Fibroblast of mammary gland (primary cell): ENCODE measurements at regions not wholly inside any gene's neighbourhood (a gene's known extent, or its start where the extent isn't known, plus 50 kb on each side); places are given as distances from the start of the nearest gene placed in this dataset.

ENCODE experiments used
- DNase-seq: peaks from one replicate; pipeline ENCODE4 v3.0.0-alpha.2; 2010; ENCODE audit warnings: low read depth
- H3K4me3 ChIP-seq: 2 replicates; pipeline ENCODE4 v1.5.1; 2011; ENCODE audit warnings: low read depth, mild to moderate bottlenecking, low read length, moderate library complexity; ENCODE audit not compliant: control insufficient read depth
- TF ChIP-seq, protein P1 (sequence below): conservative IDR thresholded peaks from 2 replicates; pipeline ENCODE4 v1.5.1; 2011; ENCODE audit warnings: low read depth, low read length, inconsistent platforms; ENCODE audit not compliant: control insufficient read depth, insufficient read depth

DNA sequence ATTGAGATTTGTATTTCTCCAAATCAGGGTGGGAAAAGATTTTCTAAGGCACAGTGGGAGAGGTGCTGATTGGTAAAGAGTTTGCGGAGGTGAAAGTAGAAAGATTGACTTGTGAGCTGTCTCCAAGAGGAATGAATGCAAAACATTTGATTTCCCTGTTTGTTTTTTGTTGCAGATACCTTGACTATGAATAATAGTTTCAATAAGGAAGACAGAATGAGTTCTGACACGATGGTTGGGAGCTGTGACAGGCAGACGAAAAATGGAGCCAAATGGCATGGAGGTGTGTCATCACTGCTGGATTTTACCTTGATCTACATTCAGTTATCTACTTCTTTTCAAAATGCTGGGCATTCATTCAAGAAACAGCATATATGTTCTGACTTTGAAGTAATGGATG is 145.1 kb downstream of the NFKBIZ start:
- no peak overlapping the region for H3K4me3 ChIP-seq
- TF ChIP-seq, protein P1, sequence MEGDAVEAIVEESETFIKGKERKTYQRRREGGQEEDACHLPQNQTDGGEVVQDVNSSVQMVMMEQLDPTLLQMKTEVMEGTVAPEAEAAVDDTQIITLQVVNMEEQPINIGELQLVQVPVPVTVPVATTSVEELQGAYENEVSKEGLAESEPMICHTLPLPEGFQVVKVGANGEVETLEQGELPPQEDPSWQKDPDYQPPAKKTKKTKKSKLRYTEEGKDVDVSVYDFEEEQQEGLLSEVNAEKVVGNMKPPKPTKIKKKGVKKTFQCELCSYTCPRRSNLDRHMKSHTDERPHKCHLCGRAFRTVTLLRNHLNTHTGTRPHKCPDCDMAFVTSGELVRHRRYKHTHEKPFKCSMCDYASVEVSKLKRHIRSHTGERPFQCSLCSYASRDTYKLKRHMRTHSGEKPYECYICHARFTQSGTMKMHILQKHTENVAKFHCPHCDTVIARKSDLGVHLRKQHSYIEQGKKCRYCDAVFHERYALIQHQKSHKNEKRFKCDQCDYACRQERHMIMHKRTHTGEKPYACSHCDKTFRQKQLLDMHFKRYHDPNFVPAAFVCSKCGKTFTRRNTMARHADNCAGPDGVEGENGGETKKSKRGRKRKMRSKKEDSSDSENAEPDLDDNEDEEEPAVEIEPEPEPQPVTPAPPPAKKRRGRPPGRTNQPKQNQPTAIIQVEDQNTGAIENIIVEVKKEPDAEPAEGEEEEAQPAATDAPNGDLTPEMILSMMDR, result no peak
- DNase-seq, result no peak

DNA sequence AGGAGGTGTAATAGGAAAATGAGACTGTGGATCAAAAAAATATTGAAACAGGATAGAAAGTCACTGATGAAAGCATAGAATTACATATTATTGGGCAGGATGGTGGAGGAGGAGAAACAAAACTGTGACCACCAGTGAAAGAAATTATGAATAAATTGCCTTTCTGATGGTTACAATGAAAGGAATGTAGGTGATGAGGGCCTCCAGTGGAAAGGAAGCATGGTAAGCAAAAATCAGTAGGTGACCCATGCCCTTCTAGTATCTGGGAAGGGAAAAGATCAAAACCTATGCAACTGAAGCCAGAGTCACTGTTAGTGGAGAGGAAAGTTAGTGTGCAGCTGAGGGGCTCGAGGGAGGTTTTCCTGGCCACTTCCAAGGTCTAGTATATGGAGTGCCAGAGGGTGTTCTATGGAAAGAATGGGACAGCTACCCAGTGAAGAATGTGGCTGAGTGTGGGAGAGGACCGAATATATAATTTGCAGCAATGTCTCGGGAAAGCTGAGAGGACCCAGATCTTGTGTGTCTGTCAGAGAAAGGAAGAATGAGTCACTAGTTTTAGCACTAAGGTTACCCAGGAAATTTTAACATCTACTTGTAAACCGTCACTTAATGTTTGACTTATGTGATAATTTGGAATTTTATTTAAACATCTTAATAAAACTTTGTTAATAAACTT is 146.2 kb downstream of the NFKBIZ start:
- peak; percentile 23 for DNase-seq
- H3K4me3 ChIP-seq, result no peak overlapping the region
- TF ChIP-seq, protein P1, result no peak

DNA sequence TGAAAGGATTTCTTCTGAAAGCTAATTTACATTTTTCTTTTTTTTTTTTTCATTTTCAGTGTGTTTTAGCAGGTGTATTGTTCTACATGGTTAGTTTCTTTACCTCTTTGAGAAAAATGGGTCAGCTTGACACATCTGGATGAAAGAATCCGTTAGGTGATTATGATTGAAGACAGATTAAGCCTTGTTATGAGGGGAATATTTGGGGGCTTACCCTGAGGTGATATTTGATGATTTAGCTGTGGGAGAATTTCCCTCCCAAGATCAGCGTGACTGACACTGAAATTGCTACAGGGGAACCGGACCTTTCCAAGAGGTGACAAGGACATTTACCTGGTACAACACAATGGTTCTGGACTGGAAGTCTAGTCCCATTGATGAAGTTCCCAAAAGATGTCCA is 147.5 kb downstream of the NFKBIZ start:
- DNase-seq, result no peak
- H3K4me3 ChIP-seq, result no peak overlapping the region
- TF ChIP-seq, protein P1, result no peak

DNA sequence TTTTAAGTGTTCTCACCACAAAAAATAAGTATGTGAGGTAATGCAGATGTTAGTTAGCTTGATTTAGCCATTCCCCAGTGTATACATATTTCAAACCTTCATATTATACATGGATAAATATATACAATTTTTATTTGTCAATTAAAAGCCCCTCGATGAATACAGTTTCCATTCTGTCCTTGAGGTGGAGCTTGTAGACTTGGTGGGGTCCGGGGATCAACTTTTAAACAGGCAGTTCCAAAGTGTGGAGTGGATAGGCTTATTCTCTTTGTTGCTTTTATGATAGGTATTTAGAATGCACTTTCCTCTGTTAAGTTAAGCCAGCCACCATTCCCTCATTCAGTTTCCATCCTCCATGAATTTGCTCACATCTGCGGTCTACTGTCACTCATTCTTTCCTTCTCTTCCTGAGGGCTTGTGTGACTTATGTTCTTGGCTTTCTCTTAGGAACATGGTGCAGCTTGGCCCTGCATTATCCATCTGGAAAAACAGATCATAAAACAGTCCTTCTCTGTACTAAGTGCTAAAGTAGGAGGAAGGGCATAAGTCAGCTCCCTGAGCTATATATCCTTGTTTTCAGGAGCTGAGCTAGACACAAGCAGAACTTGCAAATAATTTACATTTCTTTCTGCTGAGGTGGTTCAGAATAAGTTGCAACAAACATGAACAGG is 149.1 kb downstream of the NFKBIZ start:
- peak; percentile 41 for DNase-seq
- H3K4me3 ChIP-seq, result no peak overlapping the region
- TF ChIP-seq, protein P1, result no peak

DNA sequence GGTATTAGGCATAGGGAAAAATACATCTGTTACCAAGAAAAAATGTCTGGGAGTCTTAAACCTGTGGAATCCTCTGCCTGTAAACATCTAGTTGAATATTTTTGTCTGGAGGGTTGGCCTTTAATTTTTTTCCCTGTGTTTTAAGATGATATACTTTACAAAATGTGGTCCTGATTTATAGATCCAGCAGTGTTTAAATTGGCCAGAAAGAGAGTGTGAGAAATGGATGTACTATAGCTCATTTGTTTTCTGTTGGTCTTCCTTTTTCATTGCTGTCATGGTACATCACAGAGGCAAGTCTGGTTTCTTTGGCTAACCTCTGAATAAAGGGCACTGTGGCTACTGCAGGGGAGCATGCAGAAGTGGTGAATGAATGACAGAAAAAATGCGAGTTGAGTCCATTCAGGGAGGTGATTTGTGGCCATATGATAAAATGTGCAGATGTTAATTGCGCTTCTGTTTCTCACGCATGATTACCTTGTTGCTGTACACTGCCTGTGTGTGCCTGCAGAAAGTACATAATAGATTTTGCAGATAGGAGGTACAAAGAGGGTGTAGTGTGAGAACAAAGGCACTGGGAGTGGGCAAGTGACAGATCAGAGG is 150.0 kb downstream of the NFKBIZ start:
- no peak for DNase-seq
- TF ChIP-seq, protein P1, result no peak
- no peak overlapping the region for H3K4me3 ChIP-seq

DNA sequence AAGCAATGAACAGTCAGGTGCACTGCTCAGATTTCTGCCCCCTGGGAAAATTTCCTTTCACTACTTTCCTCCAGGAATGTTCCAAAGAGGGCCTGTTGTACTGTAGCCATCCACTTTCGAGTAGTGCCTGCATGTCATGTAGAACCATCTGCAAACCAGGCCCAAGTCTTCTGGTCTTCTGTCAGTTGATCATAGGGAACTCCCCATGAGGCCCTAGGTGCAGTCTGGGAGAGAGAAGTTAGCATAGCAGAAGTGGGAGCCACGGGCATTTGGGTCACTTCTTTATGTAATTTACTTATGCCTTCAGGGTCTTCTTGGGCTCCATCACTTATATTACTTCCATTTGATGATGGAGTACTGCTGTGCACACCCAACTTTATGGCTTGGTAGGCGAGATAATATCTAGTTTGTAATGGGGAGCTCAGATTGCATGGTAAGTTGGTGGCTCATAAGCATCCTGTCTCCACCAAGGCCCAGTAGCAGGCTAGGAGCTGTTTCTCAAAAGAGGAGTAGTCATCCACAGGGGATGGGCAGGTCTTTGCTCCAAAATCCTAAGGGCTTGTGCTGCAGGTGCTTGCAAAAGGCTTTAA is 151.4 kb downstream of the NFKBIZ start:
- TF ChIP-seq, protein P1, result no peak
- no peak overlapping the region for H3K4me3 ChIP-seq
- no peak for DNase-seq
